Body of pancreas (tissue), 4 donors: ENCODE measurements at regions not wholly inside any gene's neighbourhood (a gene's known extent, or its start where the extent isn't known, plus 50 kb on each side); places are given as distances from the start of the nearest gene placed in this dataset.

Experiments used
- ATAC-seq: fragments of 150-250 bp; one replicate; pipeline ENCODE4 v1.9.1; 2016
- DNase-seq, 4 donors: peaks; one replicate each; pipeline ENCODE4 v3.0.0-alpha.2; 2019
- H3K27ac ChIP-seq, 4 donors: fragments of 200-600 bp; sonication (generic); 1 replicate in 3 of 4; 2 replicates in 1 of 4; pipeline versions ENCODE4 v1.5.1 to v1.6.1; 2016 to 2019; ENCODE audit warnings: mild to moderate bottlenecking in 1 of 4, mixed read lengths in 1 of 4, moderate library complexity in 1 of 4
- H3K27me3 ChIP-seq, 2 donors: fragments of 200-600 bp; sonication (generic); one replicate each; pipeline ENCODE4 v1.6.0; 2016; ENCODE audit warnings: mild to moderate bottlenecking in 1 of 2
- H3K36me3 ChIP-seq, 2 donors: fragments of 200-600 bp; sonication (generic); replicated peaks in 1 of 2; 2 replicates each; pipeline ENCODE4 v1.5.1; 2016; ENCODE audit warnings: low read depth in 2 of 2; ENCODE audit not compliant: insufficient read depth in 1 of 2
- H3K4me1 ChIP-seq: fragments of 200-600 bp; sonication (generic); one replicate; pipeline ENCODE4 v1.6.0; 2016
- H3K4me3 ChIP-seq, 2 donors: fragments of 200-600 bp; sonication (generic); 1 replicate in 1 of 2; 2 replicates in 1 of 2; pipeline ENCODE4 v1.5.1; 2016 to 2019
- H3K9me3 ChIP-seq, 3 donors: fragments of 200-600 bp; sonication (generic); 1 replicate in 2 of 3; 2 replicates in 1 of 3; pipeline ENCODE4 v1.5.1; 2016
- POLR2A ChIP-seq, 3 donors: fragments of 450-650 bp; IDR thresholded peaks; one replicate each; pipeline ENCODE4 v1.6.1; 2016; ENCODE audit warnings: antibody characterized with exemption in 3 of 3, mild to moderate bottlenecking in 2 of 3
- WGBS, 2 donors: methylation state at CpG; one replicate each; pipeline ENCODE4 v1.1.5; 2017; 5-methylcytosine and 5-hydroxymethylcytosine counted together
- intact Hi-C: fragments of 100-400 bp; cut with DNase I; formaldehyde crosslinking; loops from one replicate; pipeline ENCODE4 v1.15.1; 2023
- TF ChIP-seq, protein P1 (sequence below), 7 experiments: fragments of 450-650 bp in 4 of 7; fragments of 200-600 bp in 3 of 7; sonication (generic) in 3 of 7; IDR thresholded peaks; one replicate each; pipeline ENCODE4 v1.5.1; 2016 to 2019; ENCODE audit warnings: antibody characterized with exemption in 7 of 7

DNA sequence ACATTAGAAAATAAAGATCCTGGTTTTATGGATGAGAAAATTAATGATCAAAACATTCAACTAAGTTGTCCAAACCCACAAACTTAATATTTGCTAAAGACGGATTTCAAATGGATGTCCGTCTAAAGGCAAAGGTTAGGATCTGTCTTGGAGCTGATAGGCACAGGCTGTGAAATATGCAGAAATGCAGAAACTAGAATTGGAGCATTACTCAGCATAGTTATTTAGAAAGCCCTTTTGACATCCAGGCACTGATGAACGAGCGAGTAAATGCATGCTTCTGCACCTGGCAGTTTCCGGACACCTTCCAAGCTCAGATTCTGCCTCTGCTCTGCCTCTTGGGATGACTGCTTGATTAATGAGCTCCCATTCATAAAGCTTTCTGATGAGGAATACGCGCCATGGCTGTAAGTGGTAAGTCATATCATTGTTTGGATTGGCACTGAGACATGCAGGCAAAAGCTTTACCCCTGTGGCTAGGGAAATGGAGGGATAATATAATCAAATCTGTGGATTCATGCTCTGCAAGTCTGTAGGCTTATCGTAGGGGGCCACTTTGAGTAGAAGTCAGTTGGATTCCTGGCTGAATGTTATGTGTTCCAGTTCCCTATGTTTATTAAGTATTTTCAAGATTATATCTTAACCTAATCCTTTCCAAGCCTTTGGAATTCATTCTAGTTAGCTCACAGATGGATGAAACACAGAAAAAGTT lies 2176.3 kb upstream of the CELF4 start:
- Histone ChIP-seq H3K27ac (no peak overlapping the region), H3K4me3 (no peak overlapping the region), H3K36me3 (no peaks in the 10 kb centered on the region), H3K4me1 (no peaks in the 10 kb centered on the region), H3K27me3 (no peaks in the 10 kb centered on the region), H3K9me3 (no peaks in the 10 kb centered on the region)
- intact Hi-C loops: no loop called here
- TF ChIP-seq, protein P1, sequence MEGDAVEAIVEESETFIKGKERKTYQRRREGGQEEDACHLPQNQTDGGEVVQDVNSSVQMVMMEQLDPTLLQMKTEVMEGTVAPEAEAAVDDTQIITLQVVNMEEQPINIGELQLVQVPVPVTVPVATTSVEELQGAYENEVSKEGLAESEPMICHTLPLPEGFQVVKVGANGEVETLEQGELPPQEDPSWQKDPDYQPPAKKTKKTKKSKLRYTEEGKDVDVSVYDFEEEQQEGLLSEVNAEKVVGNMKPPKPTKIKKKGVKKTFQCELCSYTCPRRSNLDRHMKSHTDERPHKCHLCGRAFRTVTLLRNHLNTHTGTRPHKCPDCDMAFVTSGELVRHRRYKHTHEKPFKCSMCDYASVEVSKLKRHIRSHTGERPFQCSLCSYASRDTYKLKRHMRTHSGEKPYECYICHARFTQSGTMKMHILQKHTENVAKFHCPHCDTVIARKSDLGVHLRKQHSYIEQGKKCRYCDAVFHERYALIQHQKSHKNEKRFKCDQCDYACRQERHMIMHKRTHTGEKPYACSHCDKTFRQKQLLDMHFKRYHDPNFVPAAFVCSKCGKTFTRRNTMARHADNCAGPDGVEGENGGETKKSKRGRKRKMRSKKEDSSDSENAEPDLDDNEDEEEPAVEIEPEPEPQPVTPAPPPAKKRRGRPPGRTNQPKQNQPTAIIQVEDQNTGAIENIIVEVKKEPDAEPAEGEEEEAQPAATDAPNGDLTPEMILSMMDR (IDR thresholded peaks at IDR 0.05): no peak
- no peak for TF ChIP-seq POLR2A (IDR thresholded peaks at IDR 0.05)
- 37 to 40% methylated on average over 8 of the region's 8 CpGs for WGBS, 2 donors
- DNase-seq (no peak), ATAC-seq (no peak)

DNA sequence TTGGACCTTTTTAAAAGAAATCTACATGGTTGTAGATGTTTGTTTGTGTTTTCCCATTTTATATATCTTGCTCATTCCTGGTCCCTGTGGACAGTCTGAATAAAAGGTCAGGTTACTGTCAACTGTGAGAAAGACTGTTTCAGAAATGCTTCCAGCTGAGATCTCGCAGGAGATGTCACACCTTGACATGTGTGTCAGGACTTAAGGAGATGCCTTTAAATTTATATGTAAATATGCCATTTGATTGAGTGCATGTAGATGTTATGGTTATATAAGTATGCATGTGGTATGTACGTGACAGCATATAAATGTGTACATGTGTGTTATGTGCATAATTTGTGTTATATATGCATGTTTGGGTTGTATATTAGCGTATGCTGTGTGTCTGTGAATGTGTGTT lies 2172.3 kb upstream of the CELF4 start:
- WGBS, 2 donors: 79 to 89% methylated on average over 3 of the region's 3 CpGs
- Histone ChIP-seq H3K4me1 (no peaks in the 10 kb centered on the region), H3K4me3 (no peak overlapping the region), H3K27me3 (no peaks in the 10 kb centered on the region), H3K9me3 (no peaks in the 10 kb centered on the region), H3K27ac (no peak overlapping the region), H3K36me3 (no peaks in the 10 kb centered on the region)
- ATAC-seq: no peak
- intact Hi-C loops: no loop called here
- no peak for DNase-seq
- TF ChIP-seq POLR2A (IDR thresholded peaks at IDR 0.05): no peak
- TF ChIP-seq, protein P1 (IDR thresholded peaks at IDR 0.05): no peak

DNA sequence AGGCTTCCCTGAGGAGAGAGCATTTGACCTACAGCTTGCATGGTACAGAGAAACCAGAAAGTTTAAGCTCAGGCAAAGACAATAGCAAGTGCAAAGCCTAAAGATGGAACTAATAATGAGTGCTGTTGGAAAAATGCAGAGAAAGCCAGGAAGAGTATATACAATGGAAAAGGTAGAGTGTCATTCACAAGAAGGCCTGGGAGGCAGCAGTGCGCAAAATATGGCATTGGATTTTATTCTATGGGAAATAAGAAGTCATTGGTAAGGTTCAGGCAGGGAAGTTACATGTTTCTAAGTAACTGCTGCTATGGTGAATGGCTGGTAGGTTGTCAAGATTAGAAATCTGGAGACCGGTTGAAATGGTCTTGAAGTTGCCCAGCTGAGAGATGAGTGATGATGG lies 2167.3 kb upstream of the CELF4 start:
- Histone ChIP-seq H3K4me1 (no peaks in the 10 kb centered on the region), H3K4me3 (no peak overlapping the region), H3K9me3 (no peaks in the 10 kb centered on the region), H3K27ac (no peak overlapping the region), H3K36me3 (no peaks in the 10 kb centered on the region), H3K27me3 (no peaks in the 10 kb centered on the region)
- no peak for TF ChIP-seq POLR2A (IDR thresholded peaks at IDR 0.05)
- TF ChIP-seq, protein P1 (IDR thresholded peaks at IDR 0.05): no peak
- DNase-seq: no peak
- intact Hi-C loops: no loop called here
- 91 to 94% methylated on average over 2 of the region's 2 CpGs for WGBS, 2 donors
- no peak for ATAC-seq

DNA sequence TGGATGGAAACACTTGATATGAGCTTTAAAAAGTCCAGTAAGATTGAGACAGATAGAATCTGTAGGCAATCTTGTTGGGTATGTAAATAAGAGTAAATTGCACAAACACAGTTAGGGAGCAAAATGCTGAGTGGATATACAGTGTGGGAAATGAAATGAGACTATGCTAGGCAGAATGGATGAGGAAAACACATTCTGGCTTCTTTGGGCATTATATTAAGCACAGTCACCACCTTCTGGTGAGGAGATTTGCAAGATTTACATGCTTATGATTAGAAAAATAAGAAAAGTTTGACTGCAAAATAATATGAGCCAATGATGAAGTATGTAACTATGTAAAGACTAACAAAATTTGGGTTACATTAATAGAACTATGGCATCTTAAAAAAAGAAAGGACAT lies 2165.0 kb upstream of the CELF4 start:
- no peak for ATAC-seq
- TF ChIP-seq POLR2A (IDR thresholded peaks at IDR 0.05): no peak
- TF ChIP-seq, protein P1 (IDR thresholded peaks at IDR 0.05): no peak
- intact Hi-C loops: no loop called here
- no peaks in the 10 kb centered on the region for H3K36me3 ChIP-seq
- no peaks in the 10 kb centered on the region for H3K9me3 ChIP-seq
- H3K27ac ChIP-seq: no peak overlapping the region
- no peak for DNase-seq
- H3K27me3 ChIP-seq: no peaks in the 10 kb centered on the region
- no peaks in the 10 kb centered on the region for H3K4me1 ChIP-seq
- H3K4me3 ChIP-seq: no peak overlapping the region

DNA sequence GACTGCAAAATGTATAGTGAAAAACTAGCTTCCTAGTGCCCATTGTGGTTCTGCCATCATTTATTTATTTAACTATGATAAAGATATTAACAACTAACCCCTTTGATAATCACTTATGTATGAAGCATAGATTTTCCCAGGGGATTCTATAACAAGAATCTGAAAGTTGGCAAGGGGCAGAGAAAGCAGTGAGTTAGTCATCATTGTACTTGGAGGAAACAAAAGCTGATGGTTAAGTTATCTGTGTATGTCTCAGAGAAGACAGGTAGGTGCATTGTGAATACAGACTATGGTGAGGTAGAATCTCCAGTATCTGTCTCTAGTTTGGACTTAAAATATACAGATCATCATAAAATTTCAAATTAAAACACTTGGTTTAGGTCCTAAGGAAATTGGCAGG lies 2159.1 kb upstream of the CELF4 start:
- H3K4me3 ChIP-seq: no peak overlapping the region
- TF ChIP-seq, protein P1 (IDR thresholded peaks at IDR 0.05): no peak
- no peak for TF ChIP-seq POLR2A (IDR thresholded peaks at IDR 0.05)
- H3K27me3 ChIP-seq: no peaks in the 10 kb centered on the region
- intact Hi-C loops: no loop called here
- no peaks in the 10 kb centered on the region for H3K9me3 ChIP-seq
- no peak overlapping the region for H3K27ac ChIP-seq
- no peak for ATAC-seq
- H3K36me3 ChIP-seq: no peaks in the 10 kb centered on the region
- H3K4me1 ChIP-seq: no peaks in the 10 kb centered on the region
- DNase-seq: no peak
